Colonic mucosa (tissue), 4 donors: ENCODE measurements at regions not wholly inside any gene's neighbourhood (a gene's known extent, or its start where the extent isn't known, plus 50 kb on each side); places are given as distances from the start of the nearest gene placed in this dataset.

Source experiments
- DNase-seq: peaks from one replicate; pipeline ENCODE4 v3.0.0-alpha.2; 2020
- H3K27ac ChIP-seq: fragments of 200-600 bp; one replicate; pipeline ENCODE4 v1.8.0; 2021
- H3K27me3 ChIP-seq: fragments of 200-600 bp; one replicate; pipeline ENCODE4 v1.8.0; 2021
- H3K36me3 ChIP-seq: fragments of 200-600 bp; one replicate; pipeline ENCODE4 v1.8.0; 2021
- H3K4me1 ChIP-seq: fragments of 200-600 bp; one replicate; pipeline ENCODE4 v1.8.0; 2021; ENCODE audit warnings: mild to moderate bottlenecking
- H3K4me3 ChIP-seq: fragments of 200-600 bp; one replicate; pipeline ENCODE4 v1.8.0; 2021
- H3K9ac ChIP-seq, 2 donors: one replicate each; pipeline ENCODE4 v1.7.0; 2013; ENCODE audit warnings: control low read depth in 2 of 2, low read depth in 2 of 2, low read length in 2 of 2
- H3K9me3 ChIP-seq: fragments of 200-600 bp; one replicate; pipeline ENCODE4 v1.8.0; 2021
- CTCF ChIP-seq: fragments of 200-600 bp; IDR thresholded peaks from one replicate; pipeline ENCODE4 v1.8.0; 2022; ENCODE audit warnings: antibody characterized with exemption, mild to moderate bottlenecking
- intact Hi-C: fragments of 100-400 bp; cut with DNase I; formaldehyde crosslinking; loops from one replicate; pipeline ENCODE4 v1.14.1; 2022
- donor health status: healthy.
- donor health status: DM: no; HTN: no; CAD: no.
- donor health status: DM: no; HTN: no; CAD: no.

- H3K27me3 ChIP-seq, result no peaks in the 10 kb centered on the region
- intact Hi-C loops, result no loop called here
- no peak overlapping the region for H3K9ac ChIP-seq
- TF ChIP-seq CTCF, result no peak
- no peak for DNase-seq
- H3K27ac ChIP-seq, result no peak overlapping the region
- no peaks in the 10 kb centered on the region for H3K9me3 ChIP-seq
- no peaks in the 10 kb centered on the region for H3K4me1 ChIP-seq
- H3K36me3 ChIP-seq, result no peaks in the 10 kb centered on the region
- no peak overlapping the region for H3K4me3 ChIP-seq
Measured at GRCh38 chr4:187477224-187477623, 518.3 kb upstream of the ZFP42 start.

GRCh38 chr4:187478292-187479140, 517.1 kb upstream of the ZFP42 start:
- Histone ChIP-seq H3K9me3 (no peaks in the 10 kb centered on the region), H3K36me3 (no peaks in the 10 kb centered on the region), H3K27ac (peak overlapping the region; percentile 40), H3K4me1 (no peaks in the 10 kb centered on the region), H3K4me3 (no peak overlapping the region), H3K27me3 (no peaks in the 10 kb centered on the region), H3K9ac (no peak overlapping the region)
- DNase-seq, result no peak
- TF ChIP-seq CTCF, result no peak
- intact Hi-C loops, result no loop called here

- no peak overlapping the region for H3K4me3 ChIP-seq
- no peak for TF ChIP-seq CTCF
- no peak overlapping the region for H3K9ac ChIP-seq
- intact Hi-C loops, result no loop called here
- H3K27ac ChIP-seq, result no peak overlapping the region
- H3K36me3 ChIP-seq, result no peaks in the 10 kb centered on the region
- no peaks in the 10 kb centered on the region for H3K27me3 ChIP-seq
- H3K9me3 ChIP-seq, result no peaks in the 10 kb centered on the region
- H3K4me1 ChIP-seq, result no peaks in the 10 kb centered on the region
- DNase-seq, result no peak
Measured at GRCh38 chr4:187479511-187479910, 516.1 kb upstream of the ZFP42 start.

GRCh38 chr4:187480146-187481145, 515.1 kb upstream of the ZFP42 start:
- Histone ChIP-seq H3K9me3 (no peaks in the 10 kb centered on the region), H3K27me3 (no peaks in the 10 kb centered on the region), H3K27ac (no peak overlapping the region), H3K4me3 (no peak overlapping the region), H3K36me3 (no peaks in the 10 kb centered on the region), H3K9ac (no peak overlapping the region), H3K4me1 (no peaks in the 10 kb centered on the region)
- TF ChIP-seq CTCF, result no peak
- no peak for DNase-seq
- intact Hi-C loops, result no loop called here

- H3K36me3 ChIP-seq, result no peaks in the 10 kb centered on the region
- H3K27me3 ChIP-seq, result no peaks in the 10 kb centered on the region
- H3K27ac ChIP-seq, result no peak overlapping the region
- DNase-seq, result no peak
- H3K4me3 ChIP-seq, result no peak overlapping the region
- H3K9ac ChIP-seq, result no peak overlapping the region
- TF ChIP-seq CTCF, result no peak
- H3K9me3 ChIP-seq, result no peaks in the 10 kb centered on the region
- intact Hi-C loops, result no loop called here
- H3K4me1 ChIP-seq, result no peaks in the 10 kb centered on the region
Measured at GRCh38 chr4:187484186-187484585, 511.4 kb upstream of the ZFP42 start.
